ENCODE measurements at regions not wholly inside any gene's neighbourhood (a gene's known extent, or its start where the extent isn't known, plus 50 kb on each side); places are given as distances from the start of the nearest gene placed in this dataset.

GRCh38 chr10:83346266-83346910 is 792.9 kb upstream of the GHITM start:
- TF ChIP-seq CTCF (IDR thresholded peaks at IDR 0.05; ENCODE audit: low read length) = no peak
- TF ChIP-seq EZH2 (IDR thresholded peaks at IDR 0.05; ENCODE audit: borderline replicate concordance, low read length) = no peak

Measured in OCI-LY1 (cell line).